ENCODE measurements at regions not wholly inside any gene's neighbourhood (a gene's known extent, or its start where the extent isn't known, plus 50 kb on each side); places are given as distances from the start of the nearest gene placed in this dataset.
"Not testable (repeated sequence)": the region's sequence is repeated elsewhere in the genome, so short reads cannot be mapped to it uniquely, and the experiment has no call there.

DNA sequence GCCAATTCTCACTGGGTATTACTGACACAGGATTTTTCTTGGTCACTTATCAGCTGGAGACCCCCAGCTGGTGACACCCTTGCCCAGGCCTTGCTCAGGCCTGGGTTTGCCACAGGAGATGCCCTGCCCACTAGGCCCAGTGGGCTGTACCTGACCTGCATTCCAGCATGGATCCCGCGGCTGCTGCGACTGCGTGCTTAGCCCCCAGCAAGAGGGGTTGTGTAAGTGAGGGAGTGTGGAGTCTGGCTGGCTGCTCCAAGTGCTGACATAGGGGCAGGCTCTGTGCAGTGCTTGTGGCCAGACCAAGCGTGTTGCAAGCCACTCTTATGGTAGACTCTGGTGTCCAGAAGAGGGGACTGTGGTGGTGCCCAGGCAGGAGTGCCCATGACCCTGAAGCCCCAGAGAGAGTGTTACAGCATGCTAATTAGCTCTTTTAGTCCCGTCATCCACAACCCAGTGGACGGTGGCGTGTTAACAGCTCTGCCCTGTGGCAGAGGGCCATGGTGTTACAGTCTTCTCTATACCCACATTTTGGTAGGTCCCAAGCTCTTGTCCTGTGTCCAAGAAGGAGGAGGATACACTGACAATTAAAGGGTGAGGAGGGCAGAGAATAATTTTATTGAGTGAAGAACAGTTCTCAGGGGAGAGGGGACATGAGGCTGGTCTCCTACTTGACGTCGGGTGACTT is 491.7 kb upstream of the MEIS1 start:
- Histone ChIP-seq H3K27me3 (ENCODE audit: control insufficient read depth in 1 of 2, insufficient read depth in 2 of 2, low read length in 2 of 2) (no peaks in the 10 kb centered on the region), H3K36me3 (ENCODE audit: control insufficient read depth in 2 of 2, insufficient read depth in 2 of 2, low read length in 1 of 2) (no peaks in the 10 kb centered on the region), H3K4me3 (ENCODE audit: low read depth in 1 of 2, low read length in 2 of 2) (no peak overlapping the region), H3K9me3 (ENCODE audit: control insufficient read depth in 2 of 2, insufficient read depth in 1 of 2, low read depth in 1 of 2, low read length in 1 of 2) (no peaks in the 10 kb centered on the region), H3K4me1 (ENCODE audit: control insufficient read depth in 2 of 2, insufficient read depth in 2 of 2, low read length in 1 of 2) (no peaks in the 10 kb centered on the region), H3K27ac (ENCODE audit: low read depth in 2 of 2, low read length in 1 of 2) (no peak overlapping the region)
- 94 to 97% methylated on average over 10 of the region's 10 CpGs for WGBS, 2 donors

DNA sequence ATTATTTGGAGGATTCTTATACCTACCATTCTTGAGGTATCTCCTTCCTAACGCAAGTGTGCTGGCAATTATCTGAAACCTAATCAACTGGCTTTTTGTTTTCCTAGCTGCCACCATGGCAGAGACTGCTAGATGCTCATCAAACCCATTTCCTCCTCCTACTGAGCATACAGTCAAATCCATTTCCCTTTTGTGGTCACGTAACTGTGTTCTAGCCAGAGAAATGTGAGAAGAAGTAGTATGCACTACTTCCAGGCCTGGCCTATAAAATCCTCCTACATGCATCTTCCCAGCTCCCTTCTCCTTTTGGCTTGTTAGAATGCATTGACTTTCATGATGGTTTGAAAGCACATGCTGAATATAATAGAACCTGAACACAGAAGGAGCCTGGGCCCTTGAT is 494.1 kb upstream of the MEIS1 start:
- Histone ChIP-seq H3K36me3 (ENCODE audit: control insufficient read depth in 2 of 2, insufficient read depth in 2 of 2, low read length in 1 of 2) (no peaks in the 10 kb centered on the region), H3K27ac (ENCODE audit: low read depth in 2 of 2, low read length in 1 of 2) (no peak overlapping the region)
- 79% methylated on average over 2 of the region's 2 CpGs for WGBS, 2 donors

GRCh38 chr2:65939687-65940086 is 495.2 kb upstream of the MEIS1 start:
- WGBS, 2 donors = 45 to 58% methylated on average over 2 of the region's 2 CpGs
- Histone ChIP-seq H3K27ac (ENCODE audit: low read depth in 2 of 2, low read length in 1 of 2) (no peak overlapping the region), H3K4me3 (ENCODE audit: low read depth in 1 of 2, low read length in 2 of 2) (no peak overlapping the region), H3K36me3 (ENCODE audit: control insufficient read depth in 2 of 2, insufficient read depth in 2 of 2, low read length in 1 of 2) (no peaks in the 10 kb centered on the region), H3K27me3 (ENCODE audit: control insufficient read depth in 1 of 2, insufficient read depth in 2 of 2, low read length in 2 of 2) (no peaks in the 10 kb centered on the region), H3K4me1 (ENCODE audit: control insufficient read depth in 2 of 2, insufficient read depth in 2 of 2, low read length in 1 of 2) (no peaks in the 10 kb centered on the region), H3K9me3 (ENCODE audit: control insufficient read depth in 2 of 2, insufficient read depth in 1 of 2, low read depth in 1 of 2, low read length in 1 of 2) (no peaks in the 10 kb centered on the region)

More for the DNA sequence above, 494.1 kb upstream of the MEIS1 start:
- no peak overlapping the region for H3K4me3 ChIP-seq (ENCODE audit: low read depth in 1 of 2, low read length in 2 of 2)
- no peaks in the 10 kb centered on the region for H3K27me3 ChIP-seq (ENCODE audit: control insufficient read depth in 1 of 2, insufficient read depth in 2 of 2, low read length in 2 of 2)
- no peaks in the 10 kb centered on the region for H3K4me1 ChIP-seq (ENCODE audit: control insufficient read depth in 2 of 2, insufficient read depth in 2 of 2, low read length in 1 of 2)
- no peaks in the 10 kb centered on the region for H3K9me3 ChIP-seq (ENCODE audit: control insufficient read depth in 2 of 2, insufficient read depth in 1 of 2, low read depth in 1 of 2, low read length in 1 of 2)

DNA sequence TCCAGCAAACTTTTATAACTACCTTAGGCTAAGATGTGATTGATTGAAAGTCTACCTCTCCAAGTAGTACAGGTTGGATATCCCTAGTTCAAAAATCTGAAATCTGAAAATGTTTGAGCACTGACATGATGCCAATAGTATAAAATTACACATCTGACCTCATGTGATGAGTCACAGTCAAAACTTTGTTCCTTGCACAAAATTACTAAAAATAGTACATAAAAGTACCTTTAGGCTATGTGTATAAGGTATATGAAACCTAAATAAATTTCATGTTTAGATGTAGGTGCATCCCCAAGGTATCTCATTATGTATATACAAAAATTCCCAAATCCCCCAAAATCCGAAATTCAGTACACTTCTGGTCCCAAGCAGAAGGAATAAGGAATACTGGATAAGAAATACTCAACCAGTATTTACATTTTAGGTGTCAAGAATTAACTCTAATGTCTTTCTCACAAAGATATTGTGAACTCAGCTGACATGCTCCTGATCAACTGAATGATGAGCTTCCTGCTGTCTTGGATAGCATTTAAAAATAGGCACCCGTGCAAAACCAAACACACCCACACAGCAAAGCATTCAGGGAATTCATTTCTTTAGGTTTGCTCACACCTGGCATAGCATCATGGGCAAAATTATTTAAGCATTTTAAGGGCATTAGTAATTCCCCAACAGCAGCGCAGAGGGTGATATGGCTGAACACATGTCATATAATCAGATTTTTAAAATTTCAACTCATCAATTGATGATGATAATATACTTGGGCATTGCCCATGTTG is 497.4 kb upstream of the MEIS1 start:
- H3K27me3 ChIP-seq (ENCODE audit: control insufficient read depth in 1 of 2, insufficient read depth in 2 of 2, low read length in 2 of 2) = no peaks in the 10 kb centered on the region
- H3K27ac ChIP-seq (ENCODE audit: low read depth in 2 of 2, low read length in 1 of 2) = no peak overlapping the region
- 59 to 64% methylated on average over 3 of the region's 3 CpGs for WGBS, 2 donors
- H3K36me3 ChIP-seq (ENCODE audit: control insufficient read depth in 2 of 2, insufficient read depth in 2 of 2, low read length in 1 of 2) = no peaks in the 10 kb centered on the region
- H3K4me3 ChIP-seq (ENCODE audit: low read depth in 1 of 2, low read length in 2 of 2) = no peak overlapping the region
- no peaks in the 10 kb centered on the region for H3K4me1 ChIP-seq (ENCODE audit: control insufficient read depth in 2 of 2, insufficient read depth in 2 of 2, low read length in 1 of 2)
- no peaks in the 10 kb centered on the region for H3K9me3 ChIP-seq (ENCODE audit: control insufficient read depth in 2 of 2, insufficient read depth in 1 of 2, low read depth in 1 of 2, low read length in 1 of 2)

GRCh38 chr2:65934992-65935629 is 499.8 kb upstream of the MEIS1 start:
- 82 to 89% methylated on average over 3 of the region's 3 CpGs for WGBS, 2 donors
- H3K4me3 ChIP-seq (ENCODE audit: low read depth in 1 of 2, low read length in 2 of 2) = no peak overlapping the region
- no peak overlapping the region for H3K27ac ChIP-seq (ENCODE audit: low read depth in 2 of 2, low read length in 1 of 2)

DNA sequence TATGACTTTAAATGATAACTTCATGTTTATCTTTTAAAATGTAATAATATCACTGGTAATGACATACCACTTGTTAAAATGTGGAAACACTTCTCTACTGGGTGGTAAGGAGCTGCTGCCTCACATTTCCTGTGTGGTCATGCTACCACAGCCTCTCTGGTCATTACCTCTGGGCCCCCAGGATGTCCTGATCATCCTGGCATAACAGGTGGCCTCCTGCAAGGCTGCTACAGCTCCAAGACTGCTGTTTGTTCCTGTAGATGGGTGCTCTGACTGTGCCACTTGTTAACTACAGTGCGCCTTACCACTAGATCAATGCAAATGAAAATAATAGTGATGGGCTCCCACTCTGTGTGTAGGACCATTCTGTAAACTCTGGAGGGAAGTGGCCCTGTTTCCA is 500.2 kb upstream of the SPRED2 start:
- H3K27ac ChIP-seq (ENCODE audit: low read depth in 2 of 2, low read length in 1 of 2) = no peak overlapping the region
- WGBS, 2 donors = 99 to 100% methylated on average over 1 of the region's 1 CpG
- H3K27me3 ChIP-seq (ENCODE audit: control insufficient read depth in 1 of 2, insufficient read depth in 2 of 2, low read length in 2 of 2) = no peaks in the 10 kb centered on the region
- H3K4me1 ChIP-seq (ENCODE audit: control insufficient read depth in 2 of 2, insufficient read depth in 2 of 2, low read length in 1 of 2) = no peaks in the 10 kb centered on the region
- no peaks in the 10 kb centered on the region for H3K9me3 ChIP-seq (ENCODE audit: control insufficient read depth in 2 of 2, insufficient read depth in 1 of 2, low read depth in 1 of 2, low read length in 1 of 2)
- H3K4me3 ChIP-seq (ENCODE audit: low read depth in 1 of 2, low read length in 2 of 2) = no peak overlapping the region
- no peaks in the 10 kb centered on the region for H3K36me3 ChIP-seq (ENCODE audit: control insufficient read depth in 2 of 2, insufficient read depth in 2 of 2, low read length in 1 of 2)

More at GRCh38 chr2:65934992-65935629, 499.8 kb upstream of the MEIS1 start:
- H3K36me3 ChIP-seq (ENCODE audit: control insufficient read depth in 2 of 2, insufficient read depth in 2 of 2, low read length in 1 of 2) = no peaks in the 10 kb centered on the region
- no peaks in the 10 kb centered on the region for H3K4me1 ChIP-seq (ENCODE audit: control insufficient read depth in 2 of 2, insufficient read depth in 2 of 2, low read length in 1 of 2)
- H3K27me3 ChIP-seq (ENCODE audit: control insufficient read depth in 1 of 2, insufficient read depth in 2 of 2, low read length in 2 of 2) = no peaks in the 10 kb centered on the region
- H3K9me3 ChIP-seq (ENCODE audit: control insufficient read depth in 2 of 2, insufficient read depth in 1 of 2, low read depth in 1 of 2, low read length in 1 of 2) = no peaks in the 10 kb centered on the region

DNA sequence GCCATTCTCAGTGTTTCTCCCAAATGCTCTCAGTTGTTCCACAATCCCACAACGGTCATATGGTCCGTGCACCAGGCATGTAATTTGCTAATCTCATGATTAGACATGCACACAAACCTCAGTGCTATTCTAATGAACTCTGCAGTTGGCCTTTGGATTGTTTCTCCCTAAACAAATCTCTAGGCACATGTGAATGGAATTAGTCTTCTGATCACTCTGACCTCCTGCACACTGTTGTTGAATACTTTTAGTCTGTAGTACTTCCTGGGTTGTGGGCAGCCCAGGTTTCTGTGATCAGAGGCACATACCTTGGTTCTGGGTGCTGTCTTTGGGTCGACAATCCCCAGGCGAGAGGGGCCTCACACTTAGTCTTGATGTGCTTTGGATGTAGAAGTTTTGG is 498.7 kb upstream of the SPRED2 start:
- H3K27me3 ChIP-seq (ENCODE audit: control insufficient read depth in 1 of 2, insufficient read depth in 2 of 2, low read length in 2 of 2) = no peaks in the 10 kb centered on the region
- H3K9me3 ChIP-seq (ENCODE audit: control insufficient read depth in 2 of 2, insufficient read depth in 1 of 2, low read depth in 1 of 2, low read length in 1 of 2) = no peaks in the 10 kb centered on the region
- H3K36me3 ChIP-seq (ENCODE audit: control insufficient read depth in 2 of 2, insufficient read depth in 2 of 2, low read length in 1 of 2) = no peaks in the 10 kb centered on the region
- H3K4me3 ChIP-seq (ENCODE audit: low read depth in 1 of 2, low read length in 2 of 2) = no peak overlapping the region
- no peak overlapping the region for H3K27ac ChIP-seq (ENCODE audit: low read depth in 2 of 2, low read length in 1 of 2)
- no peaks in the 10 kb centered on the region for H3K4me1 ChIP-seq (ENCODE audit: control insufficient read depth in 2 of 2, insufficient read depth in 2 of 2, low read length in 1 of 2)
- WGBS, 2 donors = 68 to 79% methylated on average over 4 of the region's 4 CpGs

DNA sequence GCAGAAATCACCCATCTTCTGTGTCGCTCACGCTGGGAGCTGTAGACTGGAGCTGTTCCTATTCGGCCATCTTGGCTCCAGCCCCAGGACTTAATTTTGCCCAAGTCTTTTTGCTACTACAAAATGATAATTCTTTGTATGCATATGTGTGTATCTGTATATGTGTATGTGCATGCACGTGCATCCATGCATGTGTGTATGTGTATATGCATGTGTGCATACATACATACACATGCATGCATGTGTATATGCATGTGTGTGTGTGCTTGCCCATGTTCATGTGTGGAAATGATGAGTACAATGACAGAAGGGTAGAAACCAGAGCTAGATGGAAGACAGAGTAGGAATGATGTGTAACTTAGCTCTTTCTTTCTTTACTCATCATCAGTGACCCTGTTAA is 497.9 kb upstream of the SPRED2 start:
- 91 to 95% methylated on average over 4 of the region's 4 CpGs for WGBS, 2 donors
- no peaks in the 10 kb centered on the region for H3K27me3 ChIP-seq (ENCODE audit: control insufficient read depth in 1 of 2, insufficient read depth in 2 of 2, low read length in 2 of 2)
- no peak overlapping the region for H3K4me3 ChIP-seq (ENCODE audit: low read depth in 1 of 2, low read length in 2 of 2)
- no peaks in the 10 kb centered on the region for H3K36me3 ChIP-seq (ENCODE audit: control insufficient read depth in 2 of 2, insufficient read depth in 2 of 2, low read length in 1 of 2)
- H3K27ac ChIP-seq (ENCODE audit: low read depth in 2 of 2, low read length in 1 of 2) = no peak overlapping the region
- H3K9me3 ChIP-seq (ENCODE audit: control insufficient read depth in 2 of 2, insufficient read depth in 1 of 2, low read depth in 1 of 2, low read length in 1 of 2) = no peaks in the 10 kb centered on the region
- H3K4me1 ChIP-seq (ENCODE audit: control insufficient read depth in 2 of 2, insufficient read depth in 2 of 2, low read length in 1 of 2) = no peaks in the 10 kb centered on the region

DNA sequence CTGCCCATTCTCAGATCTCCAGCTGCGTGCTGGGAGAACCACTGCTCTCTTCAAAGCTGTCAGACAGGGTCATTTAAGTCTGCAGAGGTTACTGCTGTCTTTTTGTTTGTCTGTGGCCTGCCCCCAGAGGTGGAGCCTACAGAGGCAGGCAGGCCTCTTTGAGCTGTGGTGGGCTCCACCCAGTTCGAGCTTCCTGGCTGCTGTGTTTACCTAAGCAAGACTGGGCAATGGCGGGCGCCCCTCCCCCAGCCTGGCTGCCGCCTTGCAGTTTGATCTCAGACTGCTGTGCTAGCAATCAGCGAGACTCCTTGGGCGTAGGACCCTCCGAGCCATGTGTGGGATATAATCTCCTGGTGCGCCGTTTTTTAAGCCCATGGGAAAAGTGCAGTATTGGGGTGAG is 497.3 kb upstream of the SPRED2 start:
- not testable (repeated sequence) for H3K9me3 ChIP-seq (ENCODE audit: control insufficient read depth in 2 of 2, insufficient read depth in 1 of 2, low read depth in 1 of 2, low read length in 1 of 2); H3K4me1 ChIP-seq (ENCODE audit: control insufficient read depth in 2 of 2, insufficient read depth in 2 of 2, low read length in 1 of 2); H3K36me3 ChIP-seq (ENCODE audit: control insufficient read depth in 2 of 2, insufficient read depth in 2 of 2, low read length in 1 of 2); H3K27me3 ChIP-seq (ENCODE audit: control insufficient read depth in 1 of 2, insufficient read depth in 2 of 2, low read length in 2 of 2); H3K27ac ChIP-seq (ENCODE audit: low read depth in 2 of 2, low read length in 1 of 2); H3K4me3 ChIP-seq (ENCODE audit: low read depth in 1 of 2, low read length in 2 of 2)
- 74 to 83% methylated on average over 7 to 10 of the region's 10 CpGs for WGBS, 2 donors
